ENCODE measurements at regions not wholly inside any gene's neighbourhood (a gene's known extent, or its start where the extent isn't known, plus 50 kb on each side); places are given as distances from the start of the nearest gene placed in this dataset.

GRCh38 chr12:111088409-111088808 is 168.0 kb upstream of the MYL2 start:
- H3K9me3 Mint-ChIP-seq = no peaks in the 10 kb centered on the region
- DNase-seq = no peak
- peaks cover 60% of the 10 kb centered on the region for H3K27me3 Mint-ChIP-seq (ENCODE audit: insufficient read depth)
- H3K4me3 Mint-ChIP-seq = no peak overlapping the region
- H3K4me1 Mint-ChIP-seq (ENCODE audit: low read depth) = no peaks in the 10 kb centered on the region
- no peak for TF ChIP-seq CTCF (IDR thresholded peaks at IDR 0.05)
- no peak overlapping the region for H3K27ac Mint-ChIP-seq
- H3K36me3 Mint-ChIP-seq (ENCODE audit: low read depth) = no peaks in the 10 kb centered on the region

GRCh38 chr12:111086947-111087700 is 166.7 kb upstream of the MYL2 start:
- no peaks in the 10 kb centered on the region for H3K9me3 Mint-ChIP-seq
- no peaks in the 10 kb centered on the region for H3K4me1 Mint-ChIP-seq (ENCODE audit: low read depth)
- DNase-seq = no peak
- no peaks in the 10 kb centered on the region for H3K36me3 Mint-ChIP-seq (ENCODE audit: low read depth)
- H3K4me3 Mint-ChIP-seq = no peak overlapping the region
- no peak for TF ChIP-seq CTCF (IDR thresholded peaks at IDR 0.05)
- H3K27ac Mint-ChIP-seq = no peak overlapping the region
- H3K27me3 Mint-ChIP-seq (ENCODE audit: insufficient read depth) = peaks cover 62% of the 10 kb centered on the region

- Mint-ChIP-seq H3K36me3 (ENCODE audit: low read depth) (no peaks in the 10 kb centered on the region), H3K4me1 (ENCODE audit: low read depth) (no peaks in the 10 kb centered on the region), H3K9me3 (no peaks in the 10 kb centered on the region), H3K27me3 (ENCODE audit: insufficient read depth) (peaks cover 54% of the 10 kb centered on the region), H3K4me3 (no peak overlapping the region), H3K27ac (no peak overlapping the region)
- no peak for TF ChIP-seq CTCF (IDR thresholded peaks at IDR 0.05)
- no peak for DNase-seq
These were observed 164.7 kb upstream of the MYL2 start for GRCh38 chr12:111085096-111085495.

GRCh38 chr12:111084605-111085004 is 164.2 kb upstream of the MYL2 start:
- DNase-seq = no peak
- Mint-ChIP-seq H3K9me3 (no peaks in the 10 kb centered on the region), H3K36me3 (ENCODE audit: low read depth) (no peaks in the 10 kb centered on the region), H3K4me1 (ENCODE audit: low read depth) (no peaks in the 10 kb centered on the region), H3K27me3 (ENCODE audit: insufficient read depth) (peaks cover 51% of the 10 kb centered on the region), H3K4me3 (no peak overlapping the region), H3K27ac (no peak overlapping the region)
- no peak for TF ChIP-seq CTCF (IDR thresholded peaks at IDR 0.05)

- Mint-ChIP-seq H3K9me3 (no peaks in the 10 kb centered on the region), H3K36me3 (ENCODE audit: low read depth) (no peaks in the 10 kb centered on the region), H3K4me3 (no peak overlapping the region), H3K27ac (no peak overlapping the region), H3K4me1 (ENCODE audit: low read depth) (no peaks in the 10 kb centered on the region), H3K27me3 (ENCODE audit: insufficient read depth) (peaks cover 50% of the 10 kb centered on the region)
- no peak for DNase-seq
- no peak for TF ChIP-seq CTCF (IDR thresholded peaks at IDR 0.05)
These were observed 163.8 kb upstream of the MYL2 start for GRCh38 chr12:111084158-111084557.
